Left colon (tissue), 2 donors: ENCODE measurements at regions not wholly inside any gene's neighbourhood (a gene's known extent, or its start where the extent isn't known, plus 50 kb on each side); places are given as distances from the start of the nearest gene placed in this dataset.
"Not testable (repeated sequence)": the region's sequence is repeated elsewhere in the genome, so short reads cannot be mapped to it uniquely, and the experiment has no call there.

ENCODE experiments used
- ATAC-seq: fragments of 200-7000 bp; cut with Tn5 transposase; one replicate; pipeline ENCODE4 v1.9.1; 2020; ENCODE audit warnings: mild to moderate bottlenecking, moderate library complexity
- DNase-seq, 2 donors: peaks; one replicate each; pipeline ENCODE4 v3.0.0-alpha.2; 2020
- intact Hi-C, 2 donors: fragments of 100-400 bp; cut with DNase I in 1 of 2; cut with micrococcal nuclease in 1 of 2; formaldehyde crosslinking; loops; one replicate each; pipeline versions ENCODE4 v1.11.2 to v1.14.0; 2022; cut with DNase I, micrococcal nuclease
- donor health status: DM: no; HTN: no; CAD: no.
- donor health status: DM: yes; HTN: yes; CAD: no.

GRCh38 chrX:63032811-63033210, 318.3 kb downstream of the SPIN4 start:
- ATAC-seq: no peak
- intact Hi-C loops: no loop called here
- no peak for DNase-seq

GRCh38 chrX:63013549-63013948, 337.6 kb downstream of the SPIN4 start:
- ATAC-seq (no peak), DNase-seq (no peak)
- intact Hi-C loops: no loop called here

GRCh38 chrX:63012574-63012973, 338.6 kb downstream of the SPIN4 start:
- intact Hi-C loops: no loop called here
- DNase-seq: no peak
- ATAC-seq: no peak

- intact Hi-C loops, ATAC-seq, DNase-seq: not testable (repeated sequence)
These were observed 350.9 kb downstream of the SPIN4 start for GRCh38 chrX:63000196-63000595.
